Skeletal muscle cell (primary cell): ENCODE measurements at regions not wholly inside any gene's neighbourhood (a gene's known extent, or its start where the extent isn't known, plus 50 kb on each side); places are given as distances from the start of the nearest gene placed in this dataset.
"Not testable (repeated sequence)": the region's sequence is repeated elsewhere in the genome, so short reads cannot be mapped to it uniquely, and the experiment has no call there.

Experiments
- DNase-seq: peaks from one replicate; pipeline ENCODE4 v3.0.0-alpha.2; 2010; ENCODE audit warnings: low read depth
- H3K4me3 ChIP-seq: 2 replicates; pipeline ENCODE4 v1.5.1; 2011; ENCODE audit warnings: low read depth, mild to moderate bottlenecking, control low read depth, low read length, moderate library complexity

DNA sequence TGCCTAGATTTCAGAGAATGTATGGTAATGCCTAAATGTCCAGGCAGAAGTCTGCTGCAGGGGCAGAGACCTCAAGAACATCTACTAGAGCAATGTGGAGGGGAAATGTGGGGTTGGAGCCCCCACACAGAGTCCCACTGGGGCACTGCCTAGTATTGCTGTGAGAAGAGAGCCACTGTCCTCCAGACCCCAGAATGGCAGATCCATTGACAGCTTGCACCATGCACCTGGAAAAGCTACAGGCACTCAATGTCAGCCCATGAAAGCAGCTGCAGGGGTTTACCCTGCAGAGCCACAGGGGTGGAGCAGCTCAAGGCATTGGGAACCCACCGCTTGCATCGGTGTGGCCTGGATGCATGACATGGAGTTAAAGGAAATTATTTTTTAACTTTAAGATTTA lies 314.1 kb downstream of the CYRIA start:
- no peak overlapping the region for H3K4me3 ChIP-seq

DNA sequence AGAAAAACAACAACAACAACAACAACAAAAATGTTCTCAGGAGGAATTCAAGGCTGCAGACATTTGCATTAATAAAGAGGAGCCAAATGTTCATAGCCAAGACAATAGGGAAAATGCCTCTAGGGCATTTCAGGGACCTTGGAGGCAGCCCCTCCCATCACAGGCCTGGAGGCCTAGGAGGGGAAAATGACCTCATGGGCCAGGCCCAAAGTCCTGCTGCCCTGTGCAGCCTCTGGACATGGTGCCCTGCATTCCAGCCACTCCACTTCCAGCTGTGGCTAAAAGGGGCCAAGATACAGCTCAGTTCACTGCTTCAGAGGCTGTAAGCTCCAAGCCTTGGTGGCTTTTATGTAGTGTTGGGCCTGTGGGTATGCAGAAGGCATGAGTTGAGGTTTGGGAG lies 314.5 kb downstream of the CYRIA start:
- no peak overlapping the region for H3K4me3 ChIP-seq
- no peak for DNase-seq

More for the DNA sequence above, 314.1 kb downstream of the CYRIA start:
- no peak for DNase-seq

DNA sequence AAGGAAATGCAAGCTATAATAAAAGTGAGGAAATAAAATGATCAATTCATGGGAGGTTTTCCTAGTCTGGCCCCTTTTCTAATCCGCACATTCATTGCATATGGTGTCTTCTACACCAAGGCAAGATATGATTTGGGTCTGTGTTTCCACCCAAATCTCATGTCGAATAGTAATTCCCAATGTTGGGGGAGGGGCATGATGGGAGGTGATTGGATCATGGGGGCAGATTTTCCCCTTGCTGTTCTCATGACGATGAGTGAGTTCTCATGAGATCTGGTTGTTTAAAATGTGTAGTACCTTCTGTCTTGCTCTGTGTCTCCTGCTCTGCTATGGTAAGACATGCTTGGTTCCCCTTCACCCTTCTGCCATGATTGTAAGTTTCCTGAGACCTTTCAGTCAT lies 315.4 kb downstream of the CYRIA start:
- no peak overlapping the region for H3K4me3 ChIP-seq
- no peak for DNase-seq

DNA sequence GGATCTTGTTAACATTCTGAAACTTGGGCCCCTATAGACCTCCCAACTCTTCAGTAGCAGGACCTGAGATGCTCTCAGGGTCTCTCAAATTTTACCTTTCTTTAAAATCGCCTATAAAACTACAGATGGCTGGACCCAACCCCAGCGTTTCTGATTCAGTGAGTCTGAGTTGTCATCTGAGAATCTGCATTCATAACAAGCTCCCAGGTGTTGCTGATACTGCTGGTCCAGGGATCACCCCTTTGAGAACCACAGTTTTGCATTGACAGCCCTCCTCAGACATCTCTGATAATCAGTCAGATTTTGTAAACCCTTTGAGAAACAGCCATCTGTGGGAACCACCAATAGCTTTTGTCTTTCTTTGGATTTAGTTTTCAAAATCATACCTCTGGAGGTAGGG lies 315.8 kb downstream of the CYRIA start:
- H3K4me3 ChIP-seq = no peak overlapping the region
- DNase-seq = no peak

DNA sequence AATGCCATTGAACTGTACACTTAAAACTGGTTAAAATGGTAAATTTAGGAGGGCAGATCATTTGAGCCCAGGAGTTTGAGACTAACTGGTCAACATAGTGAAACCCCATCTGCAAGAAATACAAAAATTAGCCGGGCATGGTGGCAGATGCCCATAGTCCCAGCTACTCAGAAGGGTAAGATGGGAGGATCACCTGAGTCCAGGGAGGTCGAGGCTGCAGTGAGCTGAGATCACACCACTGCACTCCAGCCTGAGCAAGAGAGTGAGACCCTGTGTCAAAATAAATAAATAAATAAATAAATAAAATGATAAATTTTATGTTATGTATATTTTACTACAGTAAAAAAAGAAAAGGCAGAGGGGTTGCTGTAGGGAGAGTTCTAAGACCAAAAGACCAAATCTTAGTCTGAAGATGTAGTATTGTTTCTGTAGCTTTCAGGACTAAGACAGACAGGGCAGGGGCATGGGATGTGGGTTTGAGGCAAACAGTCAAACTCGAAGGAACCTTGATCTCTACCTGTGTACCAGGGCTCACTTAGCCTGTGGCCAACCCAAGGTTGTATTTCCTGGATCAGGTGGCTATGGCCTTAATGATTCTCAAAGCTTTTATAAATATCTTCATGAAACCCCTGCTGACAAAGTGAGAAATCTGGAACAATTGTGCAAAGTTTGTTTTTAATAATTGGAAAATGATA lies 316.7 kb downstream of the CYRIA start:
- H3K4me3 ChIP-seq = no peak overlapping the region
- DNase-seq = no peak

DNA sequence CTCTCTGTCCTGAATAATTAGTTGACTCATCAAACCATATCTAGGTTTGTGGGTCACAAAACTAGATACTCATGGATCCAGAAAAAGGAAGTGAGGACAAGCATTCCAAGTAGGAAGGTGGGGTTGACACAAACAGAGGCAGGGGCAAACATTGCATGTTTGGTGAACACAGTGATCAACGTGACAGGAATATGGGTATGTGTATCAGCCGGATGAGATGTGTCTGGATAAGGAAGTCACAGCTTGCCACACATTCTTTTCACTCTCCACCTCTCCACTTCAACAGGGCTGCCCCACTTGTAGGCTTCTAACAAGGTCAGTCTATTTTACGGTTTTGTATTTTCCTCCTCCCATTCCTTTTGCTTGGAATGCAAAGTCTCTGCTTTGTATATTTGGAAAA lies 319.0 kb downstream of the CYRIA start:
- no peak overlapping the region for H3K4me3 ChIP-seq
- DNase-seq = no peak

DNA sequence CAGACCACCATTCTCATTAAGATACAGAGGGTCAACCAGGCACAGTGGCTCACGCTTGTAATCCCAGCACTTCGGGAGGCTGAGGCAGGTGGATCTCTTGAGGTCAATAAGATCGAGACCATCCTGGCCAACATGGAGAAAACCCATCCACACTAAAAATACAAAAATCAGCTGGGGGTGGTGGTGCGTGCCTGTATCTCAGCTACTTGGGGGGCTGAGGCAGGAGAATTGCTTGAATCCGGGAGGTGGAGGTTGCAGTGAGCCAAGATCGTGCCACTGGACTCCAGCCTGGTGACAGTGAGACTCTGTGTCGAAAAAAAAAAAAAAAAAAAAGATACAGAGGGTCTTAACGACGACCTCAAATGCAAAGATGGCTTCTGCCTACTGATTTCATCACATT lies 320.4 kb downstream of the CYRIA start:
- DNase-seq, H3K4me3 ChIP-seq: not testable (repeated sequence)

DNA sequence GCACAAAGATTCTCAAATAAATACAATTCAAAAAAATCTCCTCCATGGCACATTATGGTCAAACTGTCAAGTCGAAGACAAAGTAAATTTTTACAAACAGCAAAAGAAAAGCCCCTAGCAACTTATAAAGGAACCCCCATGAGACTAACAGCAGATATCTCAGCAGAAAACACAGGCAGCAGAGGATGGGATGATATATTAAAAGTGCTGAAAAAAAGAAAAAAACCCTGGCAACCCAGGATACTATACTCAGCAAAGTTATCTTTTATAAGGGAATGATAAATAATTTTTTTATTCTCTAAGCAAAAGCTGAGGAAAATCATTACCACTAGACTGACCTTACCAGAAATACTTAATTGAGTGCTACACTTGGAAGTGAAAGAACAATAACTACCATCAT lies 326.4 kb downstream of the CYRIA start:
- no peak for DNase-seq
- H3K4me3 ChIP-seq = no peak overlapping the region

DNA sequence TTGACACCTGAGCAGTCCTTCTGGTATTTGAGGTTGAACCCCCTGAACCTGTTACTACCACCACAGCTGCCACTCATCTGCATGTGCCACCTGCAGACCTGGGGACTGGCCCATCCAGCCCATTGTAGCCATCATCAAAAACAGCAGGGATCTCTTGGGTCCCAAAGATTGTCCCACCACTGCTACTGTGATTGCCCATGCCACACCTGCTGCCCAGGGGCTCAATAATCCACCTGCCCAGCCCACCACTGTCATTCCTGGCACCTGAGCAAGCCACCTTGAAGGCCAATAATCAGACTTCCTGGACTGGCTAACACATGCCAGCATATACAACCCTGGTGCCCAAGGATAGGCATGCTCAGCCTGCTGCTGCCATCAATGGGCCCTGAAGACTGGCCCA lies 327.6 kb downstream of the CYRIA start:
- no peak for DNase-seq
- H3K4me3 ChIP-seq = no peak overlapping the region

DNA sequence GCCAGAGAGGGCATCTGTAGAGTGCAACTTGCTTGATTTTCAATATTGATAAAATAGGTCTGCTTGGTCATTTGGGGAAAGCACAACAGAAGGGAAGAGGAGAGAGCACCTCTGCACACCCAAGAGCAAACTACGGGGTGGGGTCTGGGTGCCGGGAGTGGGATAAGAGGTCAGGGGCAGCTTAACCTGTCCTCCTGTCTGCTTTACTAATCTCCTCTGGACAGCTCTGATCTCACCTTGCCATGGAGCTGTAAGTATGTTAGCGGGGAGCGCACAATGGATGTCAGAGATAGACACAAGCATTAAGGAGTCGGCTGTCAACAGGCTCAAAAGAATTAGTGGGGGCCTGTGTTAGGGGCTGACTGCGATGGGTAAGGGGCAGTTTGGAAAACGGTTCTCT lies 328.7 kb downstream of the CYRIA start:
- no peak overlapping the region for H3K4me3 ChIP-seq
- DNase-seq = no peak

DNA sequence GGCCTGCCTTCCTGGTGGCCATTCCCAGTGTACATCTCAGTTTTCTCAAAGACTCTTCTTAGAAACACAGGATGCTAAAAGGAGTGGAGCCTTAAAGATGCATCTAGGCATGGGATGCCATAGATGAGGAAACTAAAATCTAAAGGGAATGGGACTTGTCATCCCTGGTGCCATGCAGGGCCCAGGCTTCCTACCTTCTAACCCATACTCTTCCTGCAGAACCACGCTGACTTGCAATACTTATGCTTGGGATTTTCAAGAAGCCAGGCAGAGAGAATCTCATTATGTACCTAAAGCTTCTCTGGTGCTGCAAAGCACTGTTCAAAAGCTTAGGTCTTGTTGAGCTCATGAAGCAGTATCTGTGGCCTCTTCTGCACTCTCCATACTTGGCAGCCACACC lies 329.1 kb downstream of the CYRIA start:
- no peak overlapping the region for H3K4me3 ChIP-seq
- DNase-seq = no peak

DNA sequence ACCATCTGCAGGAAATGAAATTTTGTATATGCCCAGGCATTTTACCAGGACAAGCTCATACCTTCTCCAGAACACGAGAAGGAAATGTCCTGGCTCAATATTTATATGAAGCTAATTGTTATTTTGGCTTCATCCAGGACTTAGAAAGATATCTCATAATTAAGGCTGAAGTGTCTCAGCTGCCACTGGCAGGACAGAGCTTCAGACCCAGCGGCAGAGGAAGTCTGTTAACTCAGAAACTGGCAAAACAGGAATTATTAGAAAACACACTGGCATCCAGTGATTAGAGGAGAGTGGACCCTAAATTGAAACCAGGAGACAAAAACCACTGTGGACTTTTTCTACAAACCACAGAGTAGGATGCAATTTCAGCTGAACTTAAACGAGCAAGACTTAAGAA lies 329.7 kb downstream of the CYRIA start:
- H3K4me3 ChIP-seq = no peak overlapping the region
- DNase-seq = no peak

DNA sequence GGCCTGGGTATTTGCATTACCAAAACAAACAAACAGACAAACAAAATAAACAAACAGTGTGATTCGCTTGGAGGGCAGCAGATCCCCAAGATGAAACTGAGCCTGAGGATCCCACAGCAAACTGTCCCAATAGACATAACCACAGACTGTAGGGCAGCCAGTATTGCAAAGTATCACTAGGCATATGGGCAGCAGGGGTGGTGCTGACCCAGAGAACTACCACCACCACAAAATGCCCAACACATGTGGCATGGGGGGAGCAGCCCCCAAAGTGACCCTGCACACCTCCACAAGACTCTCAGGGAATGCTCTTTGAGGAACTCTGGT lies 330.1 kb downstream of the CYRIA start:
- no peak overlapping the region for H3K4me3 ChIP-seq
- no peak for DNase-seq

DNA sequence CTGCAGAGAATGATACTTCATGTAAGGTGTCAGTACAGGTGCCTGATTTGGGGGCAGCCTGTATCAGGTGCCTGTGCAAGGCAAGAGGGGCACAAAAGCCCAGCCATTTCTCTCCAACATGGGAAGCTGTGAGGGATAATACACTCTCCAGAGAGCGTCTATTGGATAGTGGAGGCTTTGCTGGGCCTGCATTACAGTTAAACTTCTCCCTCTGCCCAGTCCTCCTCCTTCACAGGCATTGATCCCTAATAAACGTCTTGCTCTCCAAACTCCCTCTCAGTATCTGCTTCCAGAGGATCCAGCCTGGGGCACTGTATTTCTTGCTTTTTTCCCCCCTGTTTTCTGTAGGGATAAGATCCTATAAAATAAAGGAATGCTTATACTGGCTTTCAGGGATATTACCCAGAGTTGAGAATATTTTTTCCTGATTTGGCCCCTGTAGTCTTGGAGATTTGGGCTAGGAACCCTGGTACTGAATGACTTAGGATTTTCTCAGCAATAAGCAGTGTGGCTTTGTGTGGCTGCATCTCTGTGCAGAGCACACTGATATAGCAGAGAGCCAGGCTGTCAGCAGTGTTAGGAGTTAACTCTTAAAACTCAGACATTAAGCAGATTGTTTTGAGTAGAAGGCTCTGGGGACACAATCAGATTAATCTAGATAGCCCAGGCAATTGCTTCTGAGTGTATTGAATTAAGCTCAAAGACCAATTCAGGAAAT lies 330.6 kb downstream of the CYRIA start:
- DNase-seq = no peak
- no peak overlapping the region for H3K4me3 ChIP-seq

DNA sequence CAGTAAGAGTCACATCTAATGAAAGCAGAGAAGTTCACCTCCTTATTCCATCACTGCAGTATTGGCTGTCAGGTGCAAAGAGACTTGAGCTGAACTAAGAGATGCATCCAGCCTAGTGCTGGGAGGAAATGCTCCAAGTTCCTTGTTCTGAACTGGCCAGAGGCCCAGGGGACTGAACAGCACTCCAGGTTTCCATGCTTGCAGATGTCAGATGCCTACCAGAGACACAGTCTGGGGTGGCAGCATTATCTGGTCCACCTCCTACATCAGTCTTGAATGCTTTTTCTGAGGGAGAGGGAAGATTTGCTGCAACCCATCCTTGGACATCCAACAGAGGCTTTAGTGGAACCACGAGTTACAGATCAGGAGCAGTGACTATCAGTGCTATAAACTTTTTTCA lies 331.3 kb downstream of the CYRIA start:
- H3K4me3 ChIP-seq = no peak overlapping the region
- DNase-seq = no peak

DNA sequence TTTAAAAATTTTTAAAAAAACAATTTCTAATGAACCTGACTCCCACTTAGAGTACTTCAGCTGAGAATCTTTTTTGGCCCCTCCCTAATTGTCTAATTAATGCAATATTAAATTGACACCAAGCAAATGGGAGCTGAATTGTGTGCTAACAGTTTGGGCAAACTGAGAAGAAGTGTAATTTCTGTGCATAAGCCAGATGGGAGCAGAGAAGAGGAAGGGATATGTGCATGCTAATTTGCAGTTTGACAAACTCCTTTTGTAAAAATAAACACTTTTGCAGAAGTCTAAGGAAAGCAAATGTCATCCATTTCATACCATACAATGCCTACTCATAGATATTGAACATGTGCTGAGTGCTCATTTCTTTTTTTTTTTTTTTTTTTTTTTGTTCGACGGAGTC lies 332.0 kb downstream of the CYRIA start:
- DNase-seq = no peak
- no peak overlapping the region for H3K4me3 ChIP-seq

DNA sequence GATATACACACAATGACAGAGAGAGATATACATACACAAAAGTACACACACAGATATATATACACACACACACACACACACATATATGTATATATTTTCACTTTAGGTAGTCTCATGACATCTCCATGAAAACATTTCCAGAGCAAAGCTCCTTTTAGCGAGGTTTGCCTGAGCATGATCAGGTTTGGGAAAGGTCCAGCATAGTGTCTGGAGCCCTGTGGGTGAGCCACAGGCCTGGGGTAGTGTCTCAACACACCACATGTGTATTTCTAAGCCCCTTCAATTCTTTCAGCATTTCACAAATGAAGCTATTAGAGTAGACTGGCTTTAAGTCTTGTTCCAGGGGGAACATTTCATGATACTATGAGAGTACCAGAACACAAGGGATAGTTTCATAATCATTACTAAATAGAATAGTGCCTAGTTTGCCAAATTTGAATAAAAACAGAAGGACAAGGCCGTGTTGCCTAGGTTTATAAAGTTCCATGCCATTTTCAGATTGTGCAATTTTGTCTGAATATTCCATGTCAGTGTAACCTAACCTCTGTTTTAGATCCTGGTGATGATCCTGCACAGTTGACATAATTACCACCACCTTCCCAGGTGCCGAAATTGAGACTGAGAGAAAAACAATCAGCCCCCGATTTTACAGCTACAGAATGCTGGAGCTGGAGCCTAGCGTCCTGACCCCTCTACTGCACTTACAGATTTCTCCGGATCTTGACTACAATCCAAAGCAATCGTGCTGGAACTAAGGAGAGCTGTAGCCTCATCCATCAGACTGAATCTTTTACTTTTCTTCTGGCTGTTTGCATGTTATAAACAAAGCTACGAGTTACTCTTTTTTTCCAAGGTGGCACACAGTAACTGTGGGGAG lies 332.7 kb downstream of the CYRIA start:
- no peak for DNase-seq
- no peak overlapping the region for H3K4me3 ChIP-seq

DNA sequence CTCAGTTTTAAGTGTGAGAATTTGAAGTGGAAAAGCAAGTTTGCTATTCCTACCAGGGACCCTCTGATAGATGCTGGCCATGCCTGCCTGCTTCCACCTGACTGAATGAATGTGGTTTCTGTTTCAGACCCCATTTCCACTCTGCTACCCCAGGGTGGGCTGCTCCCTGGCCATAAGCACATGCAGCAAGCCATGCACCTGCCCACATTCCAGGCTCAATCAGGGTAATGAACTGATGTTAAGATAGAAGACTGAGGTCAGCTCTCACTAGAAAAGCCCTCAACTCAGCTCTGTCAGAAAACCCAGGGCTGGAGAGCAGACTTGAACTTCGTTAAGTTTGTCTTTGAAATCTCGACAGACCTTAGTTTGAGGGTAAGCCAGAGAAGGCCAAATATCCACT lies 333.9 kb downstream of the CYRIA start:
- H3K4me3 ChIP-seq = no peak overlapping the region
- DNase-seq = no peak

DNA sequence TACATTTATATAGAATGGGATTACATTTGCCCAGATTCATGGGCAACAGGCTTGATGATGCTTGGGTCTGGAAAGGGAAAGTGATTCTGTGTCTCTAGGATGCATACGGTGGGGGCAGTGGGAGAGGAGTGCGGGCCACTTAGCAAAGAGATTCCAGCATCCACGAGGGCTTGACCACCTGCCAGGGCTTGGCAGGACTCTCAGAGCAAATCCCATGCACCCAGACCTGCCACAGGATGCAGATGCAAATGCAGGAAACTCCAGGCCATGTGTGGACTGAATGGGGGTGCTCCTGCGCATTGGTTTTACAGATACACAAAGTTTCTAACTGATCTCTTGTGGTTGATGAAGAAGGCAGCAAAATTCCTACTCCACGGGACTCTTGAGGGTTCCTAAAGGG lies 334.7 kb downstream of the CYRIA start:
- DNase-seq = no peak
- H3K4me3 ChIP-seq = no peak overlapping the region

DNA sequence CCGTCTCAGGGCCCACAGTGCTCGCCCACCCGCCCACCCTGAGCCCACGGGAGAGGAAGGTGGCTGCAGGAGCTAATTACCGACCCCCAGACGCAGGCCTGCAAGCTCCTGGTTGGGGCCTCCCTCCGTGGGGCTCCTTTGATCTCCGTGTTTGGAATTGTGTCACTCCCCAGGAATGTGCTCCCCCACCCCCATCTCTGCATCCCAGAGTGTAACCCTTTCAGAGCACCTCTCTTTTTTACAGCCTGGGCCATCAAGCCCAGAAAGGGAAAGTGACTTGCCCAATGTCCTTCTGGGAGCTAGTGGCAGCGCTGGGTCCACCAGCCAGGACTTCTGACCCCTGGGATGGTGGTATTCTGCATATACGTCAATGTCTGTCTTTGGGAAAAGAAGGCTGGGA lies 335.1 kb downstream of the CYRIA start:
- H3K4me3 ChIP-seq = no peak overlapping the region
- DNase-seq = no peak

DNA sequence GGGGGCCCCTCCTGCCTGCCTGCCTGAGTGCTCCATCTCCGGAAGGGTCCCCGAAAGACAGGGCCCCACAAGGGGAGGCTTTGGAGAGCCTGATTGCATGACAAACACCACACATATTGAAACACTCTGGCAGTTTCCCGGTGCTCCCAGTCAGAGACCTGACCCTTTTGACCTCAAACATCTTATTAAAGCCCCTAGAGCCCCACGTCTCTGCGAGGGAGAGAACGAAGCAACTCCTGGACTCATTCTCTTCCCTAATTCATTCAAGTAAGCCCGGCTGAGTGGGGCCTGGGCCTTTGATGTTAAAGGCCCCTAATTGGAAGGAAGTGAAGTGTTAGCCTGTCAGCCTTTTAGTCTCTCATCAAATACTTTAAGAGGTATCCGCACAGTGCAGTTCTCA lies 335.6 kb downstream of the CYRIA start:
- no peak for DNase-seq

More for the DNA sequence above, 335.6 kb downstream of the CYRIA start:
- no peak overlapping the region for H3K4me3 ChIP-seq
